ENCODE measurements at regions not wholly inside any gene's neighbourhood (a gene's known extent, or its start where the extent isn't known, plus 50 kb on each side); places are given as distances from the start of the nearest gene placed in this dataset.
"Not testable (repeated sequence)": the region's sequence is repeated elsewhere in the genome, so short reads cannot be mapped to it uniquely, and the experiment has no call there.

- DNase-seq (ENCODE audit: low read depth): not testable (repeated sequence)
These were observed 518.4 kb downstream of the TUBA3C start for GRCh38 chr13:18663222-18663621.

- peak; percentile 2 for DNase-seq (ENCODE audit: low read depth)
These were observed 537.9 kb downstream of the TUBA3C start for GRCh38 chr13:18643644-18644172.

- DNase-seq (ENCODE audit: low read depth): not testable (repeated sequence)
These were observed 552.7 kb downstream of the TUBA3C start for GRCh38 chr13:18628928-18629327.

GRCh38 chr13:18628428-18628827, 553.2 kb downstream of the TUBA3C start:
- no peak for DNase-seq (ENCODE audit: low read depth)

- DNase-seq (ENCODE audit: low read depth): not testable (repeated sequence)
These were observed 557.6 kb downstream of the TUBA3C start for GRCh38 chr13:18624061-18624460.

- DNase-seq (ENCODE audit: low read depth): not testable (repeated sequence)
These were observed 563.2 kb downstream of the TUBA3C start for GRCh38 chr13:18618442-18618841.

- DNase-seq (ENCODE audit: low read depth): not testable (repeated sequence)
These were observed 571.1 kb downstream of the TUBA3C start for GRCh38 chr13:18610476-18610875.

GRCh38 chr13:18609371-18609770, 572.3 kb downstream of the TUBA3C start:
- not testable (repeated sequence) for DNase-seq (ENCODE audit: low read depth)

GRCh38 chr13:18608851-18609250, 572.8 kb downstream of the TUBA3C start:
- not testable (repeated sequence) for DNase-seq (ENCODE audit: low read depth)

GRCh38 chr13:18600366-18600765, 581.3 kb downstream of the TUBA3C start:
- not testable (repeated sequence) for DNase-seq (ENCODE audit: low read depth)

GRCh38 chr13:18599791-18600211, 581.8 kb downstream of the TUBA3C start:
- not testable (repeated sequence) for DNase-seq (ENCODE audit: low read depth)

GRCh38 chr13:18598543-18598942, 583.1 kb downstream of the TUBA3C start:
- not testable (repeated sequence) for DNase-seq (ENCODE audit: low read depth)

GRCh38 chr13:18597940-18598339, 583.7 kb downstream of the TUBA3C start:
- not testable (repeated sequence) for DNase-seq (ENCODE audit: low read depth)

GRCh38 chr13:18577103-18577502, 604.5 kb downstream of the TUBA3C start:
- DNase-seq (ENCODE audit: low read depth): not testable (repeated sequence)

GRCh38 chr13:18567890-18568289, 613.7 kb downstream of the TUBA3C start:
- not testable (repeated sequence) for DNase-seq (ENCODE audit: low read depth)
